GM21529 (cell line): ENCODE measurements at regions not wholly inside any gene's neighbourhood (a gene's known extent, or its start where the extent isn't known, plus 50 kb on each side); places are given as distances from the start of the nearest gene placed in this dataset.

ENCODE experiments used
- ATAC-seq: cut with Tn5 transposase; IDR thresholded peaks from one replicate; pipeline ENCODE4 v1.9.1; 2021; ENCODE audit not compliant: unreplicated experiment

GRCh38 chrX:124280294-124280902 lies 52.1 kb upstream of the TEX13D start:
- ATAC-seq = no peak

GRCh38 chrX:124282580-124282979 lies 49.9 kb upstream of the TEX13D start:
- ATAC-seq = no peak
